GM13977 (cell line): ENCODE measurements at regions not wholly inside any gene's neighbourhood (a gene's known extent, or its start where the extent isn't known, plus 50 kb on each side); places are given as distances from the start of the nearest gene placed in this dataset.

ENCODE experiments used
- DNase-seq: peaks from one replicate; pipeline ENCODE4 v3.0.0; 2012; ENCODE audit warnings: low spot score
- in situ Hi-C: fragments of 300-500 bp; cut with MboI; formaldehyde crosslinking; loops from one replicate; pipeline ENCODE4 v1.12.0; 2022; ENCODE audit warnings: low sequenced_read_pairs, low pct_unique_long_range_greater_than_20kb, mixed read lengths, inconsistent platforms; ENCODE audit not compliant: unreplicated experiment
- TF ChIP-seq, protein P1 (sequence below): IDR thresholded peaks from 2 replicates; pipeline ENCODE4 v1.5.1; 2012; ENCODE audit warnings: mild to moderate bottlenecking, control low read depth; ENCODE audit not compliant: insufficient read depth; ENCODE audit errors: extremely low read depth, missing control alignments

DNA sequence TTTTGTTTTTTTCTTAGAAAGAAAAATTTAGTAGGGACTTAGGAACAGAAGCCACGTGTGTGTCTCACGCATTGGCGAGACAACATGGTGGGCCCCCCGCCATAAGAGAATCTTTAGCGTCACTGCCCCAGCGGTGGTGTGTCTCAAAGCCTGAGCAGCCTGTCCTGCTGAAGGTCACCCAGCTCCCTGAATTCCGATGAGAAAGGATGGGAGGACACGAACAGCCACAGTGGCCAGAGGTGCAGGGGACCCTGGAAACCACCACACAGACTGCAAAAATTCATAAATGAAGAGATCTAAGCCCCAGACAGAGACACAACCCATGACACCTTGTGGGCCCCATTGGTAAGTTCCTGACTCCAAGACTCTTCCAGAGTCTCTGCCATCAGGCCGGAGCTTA, 266.1 kb upstream of the RAB6C start:
- TF ChIP-seq, protein P1, sequence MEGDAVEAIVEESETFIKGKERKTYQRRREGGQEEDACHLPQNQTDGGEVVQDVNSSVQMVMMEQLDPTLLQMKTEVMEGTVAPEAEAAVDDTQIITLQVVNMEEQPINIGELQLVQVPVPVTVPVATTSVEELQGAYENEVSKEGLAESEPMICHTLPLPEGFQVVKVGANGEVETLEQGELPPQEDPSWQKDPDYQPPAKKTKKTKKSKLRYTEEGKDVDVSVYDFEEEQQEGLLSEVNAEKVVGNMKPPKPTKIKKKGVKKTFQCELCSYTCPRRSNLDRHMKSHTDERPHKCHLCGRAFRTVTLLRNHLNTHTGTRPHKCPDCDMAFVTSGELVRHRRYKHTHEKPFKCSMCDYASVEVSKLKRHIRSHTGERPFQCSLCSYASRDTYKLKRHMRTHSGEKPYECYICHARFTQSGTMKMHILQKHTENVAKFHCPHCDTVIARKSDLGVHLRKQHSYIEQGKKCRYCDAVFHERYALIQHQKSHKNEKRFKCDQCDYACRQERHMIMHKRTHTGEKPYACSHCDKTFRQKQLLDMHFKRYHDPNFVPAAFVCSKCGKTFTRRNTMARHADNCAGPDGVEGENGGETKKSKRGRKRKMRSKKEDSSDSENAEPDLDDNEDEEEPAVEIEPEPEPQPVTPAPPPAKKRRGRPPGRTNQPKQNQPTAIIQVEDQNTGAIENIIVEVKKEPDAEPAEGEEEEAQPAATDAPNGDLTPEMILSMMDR, result no peak
- no peak for DNase-seq
- in situ Hi-C loops, result no loop called here

DNA sequence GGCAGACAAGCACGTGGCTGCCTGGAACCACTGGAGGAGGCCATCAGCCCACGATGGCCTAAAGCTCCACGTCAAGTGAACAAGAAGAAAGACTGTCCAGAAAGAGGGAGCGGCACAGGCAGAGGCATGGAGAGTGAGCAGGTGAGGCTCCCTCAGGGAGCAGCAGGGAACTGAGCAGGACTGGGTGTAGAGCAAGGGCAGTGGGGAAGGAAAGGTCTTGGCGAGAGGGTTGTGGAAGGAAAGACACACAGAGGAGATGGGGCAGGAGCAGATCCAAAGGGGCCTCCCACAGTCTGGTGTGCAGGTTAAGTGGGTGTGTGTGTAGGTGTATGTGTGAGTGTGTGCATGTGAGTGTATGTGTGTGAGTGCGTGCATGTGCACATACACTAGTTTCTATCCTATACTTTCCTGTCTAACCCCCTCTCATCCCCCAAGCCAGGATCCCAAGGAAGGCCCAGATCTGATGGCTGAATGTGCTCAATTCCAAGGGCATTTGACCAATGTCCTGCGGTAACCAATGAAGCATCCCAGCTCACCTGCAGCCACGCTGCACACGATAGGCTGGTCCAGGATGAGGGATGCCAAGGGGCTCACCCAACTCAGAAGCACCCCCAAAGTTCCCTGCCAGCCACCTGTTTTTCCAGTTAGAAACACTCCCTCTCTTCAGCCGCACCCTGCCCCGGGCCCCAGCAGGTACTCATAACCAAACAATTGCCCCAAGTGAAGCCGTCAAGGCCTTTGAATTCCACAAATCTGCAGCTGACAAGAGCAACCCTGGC, 262.5 kb upstream of the RAB6C start:
- TF ChIP-seq, protein P1, result no peak
- DNase-seq, result no peak
- in situ Hi-C loops, result no loop called here

DNA sequence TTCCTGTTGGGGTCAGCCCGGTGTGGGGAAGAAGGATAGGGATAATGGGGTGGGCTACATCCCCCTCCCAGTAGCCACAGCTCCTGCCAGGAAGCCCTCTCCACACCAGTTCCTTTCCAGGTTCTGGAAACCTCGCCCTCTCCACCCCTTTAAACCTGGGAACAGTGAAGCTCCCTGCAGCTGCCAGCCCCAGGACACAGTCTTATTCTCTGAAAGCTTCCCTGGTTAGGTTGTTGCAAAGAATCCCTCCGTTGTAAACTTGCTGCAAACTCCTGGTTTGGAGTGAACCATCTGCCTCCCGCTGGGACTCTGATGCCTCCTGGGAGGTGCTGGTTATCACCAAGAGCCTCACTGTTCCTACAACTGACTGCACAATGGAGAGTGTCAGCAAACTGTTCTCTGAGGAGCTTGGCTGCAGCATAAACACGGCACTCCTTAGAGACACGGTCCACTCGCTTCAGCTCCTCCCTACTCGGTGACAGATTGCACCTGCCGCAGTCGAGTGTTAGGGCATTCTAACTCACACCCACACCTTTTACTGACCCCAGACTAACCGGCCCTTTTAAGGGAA, 261.8 kb upstream of the RAB6C start:
- DNase-seq, result no peak
- TF ChIP-seq, protein P1, result no peak
- in situ Hi-C loops, result no loop called here

DNA sequence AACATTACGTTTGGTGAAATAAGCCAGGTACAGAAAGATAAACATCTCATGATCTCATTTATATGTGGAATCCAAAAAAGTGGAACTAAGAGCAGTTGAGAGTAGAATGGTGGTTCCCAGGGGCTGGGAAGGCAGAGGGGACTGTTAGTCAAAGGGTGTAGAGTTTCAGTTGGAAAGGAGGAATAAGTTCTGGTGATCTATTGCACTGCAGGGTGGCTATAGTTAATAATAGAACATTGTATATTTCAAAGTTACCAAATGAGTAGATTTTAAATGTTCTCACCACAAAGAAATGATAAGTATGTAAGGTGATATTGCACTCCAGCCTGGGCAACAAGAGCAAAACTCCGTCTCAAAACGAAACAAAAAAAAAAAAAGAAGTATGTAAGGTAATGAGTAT, 260.1 kb upstream of the RAB6C start:
- in situ Hi-C loops, result no loop called here
- no peak for DNase-seq
- TF ChIP-seq, protein P1, result no peak

DNA sequence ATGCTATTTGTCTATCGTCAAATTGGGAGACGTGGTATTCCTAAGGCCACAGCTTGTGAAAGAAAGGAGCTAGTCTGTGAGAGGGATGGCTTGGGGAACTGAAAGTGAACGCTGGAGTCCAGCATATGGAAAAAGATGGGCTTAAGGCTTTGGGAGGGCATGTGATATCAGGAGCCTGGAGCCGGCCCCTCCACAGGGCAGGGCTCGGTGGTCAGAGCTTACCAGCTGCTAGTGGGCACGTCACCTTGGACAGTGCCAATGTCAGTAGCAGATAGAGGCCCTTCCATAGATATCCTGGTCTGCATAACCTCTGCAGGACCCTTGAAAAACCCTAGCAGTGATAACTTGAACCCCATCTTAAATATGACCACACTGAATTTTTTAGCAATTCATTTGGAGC, 259.1 kb upstream of the RAB6C start:
- in situ Hi-C loops, result no loop called here
- TF ChIP-seq, protein P1, result no peak
- DNase-seq, result no peak

DNA sequence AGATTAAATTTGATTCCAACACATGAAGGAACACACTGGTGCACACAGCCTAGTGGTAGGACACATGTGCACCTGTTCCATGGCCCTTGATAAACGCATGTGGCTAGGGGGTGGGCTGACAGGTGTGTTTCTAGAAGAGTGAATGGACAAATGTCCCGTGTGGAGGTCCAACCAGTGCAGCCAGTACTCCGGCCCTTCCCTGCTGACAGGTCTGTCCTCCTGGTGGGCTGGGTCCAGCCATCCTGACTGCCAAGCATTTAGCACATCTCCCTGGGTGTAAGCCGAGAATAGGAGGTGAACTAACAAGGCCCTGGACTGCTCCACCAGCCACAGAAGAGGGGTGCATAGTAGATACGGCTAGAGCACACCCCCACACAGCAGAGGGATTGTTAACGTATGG, 258.7 kb upstream of the RAB6C start:
- DNase-seq, result no peak
- in situ Hi-C loops, result no loop called here
- TF ChIP-seq, protein P1, result no peak
